ENCODE measurements at regions not wholly inside any gene's neighbourhood (a gene's known extent, or its start where the extent isn't known, plus 50 kb on each side); places are given as distances from the start of the nearest gene placed in this dataset.

DNA sequence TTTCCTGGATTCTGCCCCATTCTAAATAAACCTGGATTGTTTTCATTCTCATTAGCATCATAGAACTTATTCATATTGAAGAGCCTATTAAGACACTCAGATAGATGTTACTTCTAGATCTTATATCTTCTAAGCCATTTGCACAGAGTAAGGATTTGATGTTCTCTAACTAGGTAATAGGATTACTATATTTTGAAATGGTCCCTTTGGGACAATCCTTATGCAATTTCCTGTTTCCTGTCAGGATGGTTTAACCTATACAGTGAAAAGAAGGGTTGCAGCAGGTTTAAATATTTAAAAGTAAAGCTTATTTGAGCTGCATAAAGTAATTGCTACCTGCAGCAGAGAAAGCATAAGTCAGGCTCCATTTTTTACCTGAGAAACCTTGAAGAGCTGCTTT, 860.1 kb downstream of the TFAP2A start:
- no peak overlapping the region for H3K4me3 ChIP-seq (ENCODE audit: low read length)
- H3K27ac Mint-ChIP-seq = no peak overlapping the region
- H3K4me1 ChIP-seq (ENCODE audit: control insufficient read depth in 2 of 2, insufficient read depth in 2 of 2, low read length in 2 of 2) = no peaks in the 10 kb centered on the region
- peaks cover 0 to 5% (median 0%) of the 10 kb centered on the region in 5 donors for H3K36me3 Mint-ChIP-seq
- no peaks in the 10 kb centered on the region for H3K27me3 ChIP-seq (ENCODE audit: control insufficient read depth in 2 of 2, insufficient read depth in 2 of 2, low read length in 2 of 2)
- no peaks in the 10 kb centered on the region for H3K4me1 Mint-ChIP-seq
- no peak overlapping the region for H3K4me3 Mint-ChIP-seq
- H3K27me3 Mint-ChIP-seq = no peaks in the 10 kb centered on the region
- peaks cover 0 to 19% (median 8%) of the 10 kb centered on the region in 11 donors for H3K9me3 Mint-ChIP-seq
- no peaks in the 10 kb centered on the region for H3K36me3 ChIP-seq (ENCODE audit: control insufficient read depth in 2 of 3, insufficient read depth in 3 of 3, low read length in 3 of 3)
- DNase-seq (no peak), ATAC-seq (no peak)
- H3K27ac ChIP-seq (ENCODE audit: low read depth, low read length) = no peak overlapping the region
- ChIA-PET CTCF (no interaction called here), POLR2A (no interaction called here)
- intact Hi-C loops (cut with micrococcal nuclease) = no loop called here
- H3K9me3 ChIP-seq (ENCODE audit: control insufficient read depth in 2 of 3, low read length in 3 of 3) = no peaks in the 10 kb centered on the region

DNA sequence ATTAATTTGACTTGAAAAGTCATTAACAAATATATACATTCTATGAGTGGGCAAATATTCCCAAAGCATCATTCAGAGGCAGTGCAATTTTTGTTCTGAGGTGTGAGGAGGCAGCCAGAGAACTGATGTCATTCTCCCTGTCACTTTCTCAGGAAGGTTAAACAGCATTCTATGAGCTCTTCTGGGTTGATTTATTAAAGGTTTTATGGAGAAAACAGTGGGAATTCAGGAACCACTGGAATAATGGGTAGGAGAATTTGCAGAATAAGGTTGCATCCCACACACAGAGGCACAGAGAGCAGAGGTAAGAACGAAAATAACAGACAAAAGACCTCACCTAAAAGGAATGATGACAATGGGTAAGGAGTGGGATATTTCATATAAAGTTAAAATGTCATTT, 860.6 kb downstream of the TFAP2A start:
- Histone ChIP-seq H3K4me3 (ENCODE audit: low read length) (no peak overlapping the region), H3K4me1 (ENCODE audit: control insufficient read depth in 2 of 2, insufficient read depth in 2 of 2, low read length in 2 of 2) (no peaks in the 10 kb centered on the region), H3K27ac (ENCODE audit: low read depth, low read length) (no peak overlapping the region), H3K36me3 (ENCODE audit: control insufficient read depth in 2 of 3, insufficient read depth in 3 of 3, low read length in 3 of 3) (no peaks in the 10 kb centered on the region), H3K27me3 (ENCODE audit: control insufficient read depth in 2 of 2, insufficient read depth in 2 of 2, low read length in 2 of 2) (no peaks in the 10 kb centered on the region), H3K9me3 (ENCODE audit: control insufficient read depth in 2 of 3, low read length in 3 of 3) (no peaks in the 10 kb centered on the region)
- POLR2A ChIA-PET = no interaction called here
- Mint-ChIP-seq H3K27ac (no peak overlapping the region), H3K4me1 (no peaks in the 10 kb centered on the region), H3K4me3 (no peak overlapping the region), H3K9me3 (peaks cover 0 to 19% (median 8%) of the 10 kb centered on the region in 11 donors), H3K36me3 (peaks cover 0 to 5% (median 0%) of the 10 kb centered on the region in 5 donors), H3K27me3 (no peaks in the 10 kb centered on the region)
- intact Hi-C loops (cut with micrococcal nuclease) = no loop called here
- CTCF ChIA-PET = no interaction called here
- no peak for ATAC-seq
- DNase-seq = no peak

DNA sequence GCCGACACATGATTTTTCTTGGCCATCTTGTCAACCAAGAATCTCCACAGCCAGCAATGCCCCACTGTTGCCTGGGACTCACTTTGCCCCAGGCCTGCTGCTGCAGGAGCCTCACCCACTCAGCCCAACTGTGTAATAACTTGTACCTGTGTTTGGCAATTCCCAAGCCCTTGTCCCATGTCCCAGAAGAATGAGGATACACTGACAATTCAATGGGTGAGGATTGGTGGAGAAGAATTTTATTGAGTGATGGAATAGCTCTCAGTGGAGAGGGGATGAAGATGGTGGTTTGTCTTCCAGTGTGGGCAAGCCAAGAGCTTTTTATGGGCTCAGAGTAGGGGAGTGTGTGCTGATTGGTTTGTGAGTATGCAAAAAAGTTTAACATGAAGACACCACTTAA, 861.9 kb downstream of the TFAP2A start:
- ATAC-seq = no peak
- CTCF ChIA-PET = no interaction called here

GRCh38 chr6:9543649-9544048, 871.2 kb downstream of the TFAP2A start:
- DNase-seq = no peak
- intact Hi-C loops (cut with micrococcal nuclease) = no loop called here
- CTCF ChIA-PET = no interaction called here
- Mint-ChIP-seq H3K4me1 (no peaks in the 10 kb centered on the region), H3K27ac (no peak overlapping the region), H3K4me3 (no peak overlapping the region), H3K36me3 (no peaks in the 10 kb centered on the region), H3K27me3 (no peaks in the 10 kb centered on the region), H3K9me3 (peaks cover 0 to 10% (median 0%) of the 10 kb centered on the region in 11 donors)
- no peak for ATAC-seq
- Histone ChIP-seq H3K27me3 (ENCODE audit: control insufficient read depth in 2 of 2, insufficient read depth in 2 of 2, low read length in 2 of 2) (no peaks in the 10 kb centered on the region), H3K4me3 (ENCODE audit: low read length) (no peak overlapping the region), H3K36me3 (ENCODE audit: control insufficient read depth in 2 of 3, insufficient read depth in 3 of 3, low read length in 3 of 3) (no peaks in the 10 kb centered on the region), H3K9me3 (ENCODE audit: control insufficient read depth in 2 of 3, low read length in 3 of 3) (no peaks in the 10 kb centered on the region), H3K27ac (ENCODE audit: low read depth, low read length) (no peak overlapping the region), H3K4me1 (ENCODE audit: control insufficient read depth in 2 of 2, insufficient read depth in 2 of 2, low read length in 2 of 2) (no peaks in the 10 kb centered on the region)
- POLR2A ChIA-PET = no interaction called here

More for the DNA sequence above, 861.9 kb downstream of the TFAP2A start:
- POLR2A ChIA-PET = no interaction called here
- Mint-ChIP-seq H3K9me3 (peaks cover 0 to 19% (median 8%) of the 10 kb centered on the region in 11 donors), H3K27ac (peak overlapping the region in 1 of 9 donors; percentile 12), H3K36me3 (peaks cover 0 to 5% (median 0%) of the 10 kb centered on the region in 5 donors), H3K27me3 (no peaks in the 10 kb centered on the region), H3K4me1 (no peaks in the 10 kb centered on the region), H3K4me3 (no peak overlapping the region)
- DNase-seq = no peak
- Histone ChIP-seq H3K36me3 (ENCODE audit: control insufficient read depth in 2 of 3, insufficient read depth in 3 of 3, low read length in 3 of 3) (no peaks in the 10 kb centered on the region), H3K4me1 (ENCODE audit: control insufficient read depth in 2 of 2, insufficient read depth in 2 of 2, low read length in 2 of 2) (no peaks in the 10 kb centered on the region), H3K4me3 (ENCODE audit: low read length) (no peak overlapping the region), H3K9me3 (ENCODE audit: control insufficient read depth in 2 of 3, low read length in 3 of 3) (no peaks in the 10 kb centered on the region), H3K27me3 (ENCODE audit: control insufficient read depth in 2 of 2, insufficient read depth in 2 of 2, low read length in 2 of 2) (no peaks in the 10 kb centered on the region), H3K27ac (ENCODE audit: low read depth, low read length) (no peak overlapping the region)
- intact Hi-C loops (cut with micrococcal nuclease) = no loop called here

GRCh38 chr6:9540534-9541126, 874.2 kb downstream of the TFAP2A start:
- H3K27me3 Mint-ChIP-seq = no peaks in the 10 kb centered on the region
- CTCF ChIA-PET = no interaction called here
- no peaks in the 10 kb centered on the region for H3K4me1 Mint-ChIP-seq
- Histone ChIP-seq H3K27ac (ENCODE audit: low read depth, low read length) (no peak overlapping the region), H3K27me3 (ENCODE audit: control insufficient read depth in 2 of 2, insufficient read depth in 2 of 2, low read length in 2 of 2) (no peaks in the 10 kb centered on the region), H3K4me1 (ENCODE audit: control insufficient read depth in 2 of 2, insufficient read depth in 2 of 2, low read length in 2 of 2) (no peaks in the 10 kb centered on the region), H3K9me3 (ENCODE audit: control insufficient read depth in 2 of 3, low read length in 3 of 3) (no peaks in the 10 kb centered on the region), H3K4me3 (ENCODE audit: low read length) (no peak overlapping the region), H3K36me3 (ENCODE audit: control insufficient read depth in 2 of 3, insufficient read depth in 3 of 3, low read length in 3 of 3) (no peaks in the 10 kb centered on the region)
- DNase-seq = no peak
- peaks cover 0 to 6% (median 0%) of the 10 kb centered on the region in 11 donors for H3K9me3 Mint-ChIP-seq
- no peak for ATAC-seq
- H3K27ac Mint-ChIP-seq = no peak overlapping the region
- intact Hi-C loops (cut with micrococcal nuclease) = loop anchor here in 1 of 2 donors (2.0 kb wide), 1 partner anchor 888 kb away; no protein-coding TSS in a partner anchor
- no peaks in the 10 kb centered on the region for H3K36me3 Mint-ChIP-seq
- H3K4me3 Mint-ChIP-seq = no peak overlapping the region
- POLR2A ChIA-PET = no interaction called here

DNA sequence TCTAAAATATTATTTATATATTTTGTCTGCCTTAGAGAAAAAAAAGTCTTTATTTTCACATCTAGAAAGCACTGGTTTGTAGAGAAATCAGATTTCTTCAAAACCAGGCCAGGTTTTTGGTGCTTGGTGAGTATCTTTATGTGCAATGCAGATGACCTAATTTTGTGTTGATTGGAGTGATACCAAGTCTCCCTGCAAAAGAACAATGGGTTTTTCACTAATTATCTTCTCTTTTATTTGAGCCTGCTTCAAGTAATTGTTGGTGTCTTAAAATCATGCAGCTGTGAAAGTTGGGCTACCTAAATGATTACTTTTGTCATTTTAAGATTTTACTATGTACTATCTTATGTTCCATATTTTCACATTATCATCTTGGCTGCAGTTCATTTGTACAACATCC, 874.7 kb downstream of the TFAP2A start:
- CTCF ChIA-PET = no interaction called here
- Mint-ChIP-seq H3K27ac (no peak overlapping the region), H3K4me3 (no peak overlapping the region), H3K9me3 (peaks cover 0 to 4% (median 0%) of the 10 kb centered on the region in 11 donors), H3K27me3 (no peaks in the 10 kb centered on the region), H3K36me3 (no peaks in the 10 kb centered on the region), H3K4me1 (no peaks in the 10 kb centered on the region)
- Histone ChIP-seq H3K4me1 (ENCODE audit: control insufficient read depth in 2 of 2, insufficient read depth in 2 of 2, low read length in 2 of 2) (no peaks in the 10 kb centered on the region), H3K36me3 (ENCODE audit: control insufficient read depth in 2 of 3, insufficient read depth in 3 of 3, low read length in 3 of 3) (no peaks in the 10 kb centered on the region), H3K27ac (ENCODE audit: low read depth, low read length) (no peak overlapping the region), H3K27me3 (ENCODE audit: control insufficient read depth in 2 of 2, insufficient read depth in 2 of 2, low read length in 2 of 2) (no peaks in the 10 kb centered on the region), H3K9me3 (ENCODE audit: control insufficient read depth in 2 of 3, low read length in 3 of 3) (no peaks in the 10 kb centered on the region), H3K4me3 (ENCODE audit: low read length) (no peak overlapping the region)
- POLR2A ChIA-PET = no interaction called here
- ATAC-seq = no peak
- intact Hi-C loops (cut with micrococcal nuclease) = loop anchor here in 1 of 2 donors (2.0 kb wide), 1 partner anchor 889 kb away; no protein-coding TSS in a partner anchor
- DNase-seq = no peak

GRCh38 chr6:9539231-9539755, 875.6 kb downstream of the TFAP2A start:
- H3K9me3 ChIP-seq (ENCODE audit: control insufficient read depth in 2 of 3, low read length in 3 of 3) = no peaks in the 10 kb centered on the region
- POLR2A ChIA-PET = no interaction called here
- H3K9me3 Mint-ChIP-seq = peaks cover 0 to 4% (median 0%) of the 10 kb centered on the region in 11 donors
- intact Hi-C loops (cut with micrococcal nuclease) = no loop called here
- H3K4me3 ChIP-seq (ENCODE audit: low read length) = no peak overlapping the region
- H3K27me3 Mint-ChIP-seq = no peaks in the 10 kb centered on the region
- CTCF ChIA-PET = no interaction called here
- H3K27me3 ChIP-seq (ENCODE audit: control insufficient read depth in 2 of 2, insufficient read depth in 2 of 2, low read length in 2 of 2) = no peaks in the 10 kb centered on the region
- H3K27ac ChIP-seq (ENCODE audit: low read depth, low read length) = no peak overlapping the region
- H3K4me1 Mint-ChIP-seq = no peaks in the 10 kb centered on the region
- no peak for DNase-seq
- no peak for ATAC-seq
- H3K4me1 ChIP-seq (ENCODE audit: control insufficient read depth in 2 of 2, insufficient read depth in 2 of 2, low read length in 2 of 2) = no peaks in the 10 kb centered on the region
- no peaks in the 10 kb centered on the region for H3K36me3 Mint-ChIP-seq
- H3K36me3 ChIP-seq (ENCODE audit: control insufficient read depth in 2 of 3, insufficient read depth in 3 of 3, low read length in 3 of 3) = no peaks in the 10 kb centered on the region
- H3K27ac Mint-ChIP-seq = no peak overlapping the region
- H3K4me3 Mint-ChIP-seq = no peak overlapping the region
